ENCODE measurements at regions not wholly inside any gene's neighbourhood (a gene's known extent, or its start where the extent isn't known, plus 50 kb on each side); places are given as distances from the start of the nearest gene placed in this dataset.

- no peak overlapping the region for H3K4me3 ChIP-seq
- no peaks in the 10 kb centered on the region for H3K9me3 ChIP-seq
- in situ Hi-C loops (cut with MboI; ENCODE audit: low sequenced_read_pairs in 4 of 4) (no loop called here), intact Hi-C loops (cut with DNase I; ENCODE audit: low total_unique reads) (loop anchor here (10.0 kb wide), 1 partner anchor 266 kb away; no protein-coding TSS in a partner anchor)
- TF ChIP-seq CTCF (IDR thresholded peaks at IDR 0.05 in 4 of 5, conservative IDR thresholded peaks at IDR 0.05 in 1 of 5) (no peak), POLR2A (IDR thresholded peaks at IDR 0.05) (no peak)
- H3K27ac ChIP-seq = no peak overlapping the region
- no peaks in the 10 kb centered on the region for H3K27me3 ChIP-seq
- peaks cover 0 to 5% of the 10 kb centered on the region in 2 donors for H3K4me1 ChIP-seq
- H3K36me3 ChIP-seq = no peaks in the 10 kb centered on the region
- ATAC-seq (no peak), DNase-seq (no peak)
Observed at GRCh38 chr21:16318651-16319300, 589.0 kb downstream of the USP25 start.

- peaks cover 0 to 6% of the 10 kb centered on the region in 2 donors for H3K4me1 ChIP-seq
- no peaks in the 10 kb centered on the region for H3K36me3 ChIP-seq
- in situ Hi-C loops (cut with MboI; ENCODE audit: low sequenced_read_pairs in 4 of 4) (loop anchor here in 1 of 4 donors (10.0 kb wide), 1 partner anchor 235 kb away; no protein-coding TSS in a partner anchor), intact Hi-C loops (cut with DNase I; ENCODE audit: low total_unique reads) (no loop called here)
- no peak overlapping the region for H3K4me3 ChIP-seq
- H3K27me3 ChIP-seq = no peaks in the 10 kb centered on the region
- TF ChIP-seq CTCF (IDR thresholded peaks at IDR 0.05 in 4 of 5, conservative IDR thresholded peaks at IDR 0.05 in 1 of 5) (no peak), POLR2A (IDR thresholded peaks at IDR 0.05) (no peak)
- no peak overlapping the region for H3K27ac ChIP-seq
- H3K9me3 ChIP-seq = no peaks in the 10 kb centered on the region
- DNase-seq (no peak), ATAC-seq (no peak)
Observed at GRCh38 chr21:16320110-16320509, 590.3 kb downstream of the USP25 start.

DNA sequence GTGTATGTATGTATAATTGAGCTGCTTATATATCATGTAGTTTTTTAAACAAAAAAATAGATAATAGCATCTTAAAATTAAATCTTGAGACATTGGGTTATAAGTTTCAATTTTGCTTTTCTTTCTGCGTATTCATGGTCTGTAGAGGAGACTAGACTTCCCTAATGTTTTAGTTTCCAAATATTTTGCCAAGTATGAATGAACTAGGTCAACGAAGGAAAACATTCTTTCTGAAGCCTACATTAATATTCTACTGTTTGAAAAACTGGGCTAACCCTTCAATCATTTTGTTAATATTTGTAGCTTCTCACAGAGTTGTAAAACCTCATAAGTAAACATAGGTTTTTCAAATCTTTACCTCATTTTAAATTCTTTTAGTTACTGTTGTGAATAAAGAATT lies 592.7 kb downstream of the USP25 start:
- no peak for ATAC-seq
- TF ChIP-seq CTCF (IDR thresholded peaks at IDR 0.05 in 4 of 5, conservative IDR thresholded peaks at IDR 0.05 in 1 of 5) (no peak), POLR2A (IDR thresholded peaks at IDR 0.05) (no peak)
- Histone ChIP-seq H3K27me3 (no peaks in the 10 kb centered on the region), H3K4me1 (peaks cover 0 to 6% of the 10 kb centered on the region in 2 donors), H3K36me3 (no peaks in the 10 kb centered on the region), H3K9me3 (no peaks in the 10 kb centered on the region), H3K27ac (no peak overlapping the region), H3K4me3 (no peak overlapping the region)
- intact Hi-C loops (cut with DNase I; ENCODE audit: low total_unique reads) (no loop called here), in situ Hi-C loops (cut with MboI; ENCODE audit: low sequenced_read_pairs in 4 of 4) (loop anchor here in 1 of 4 donors (10.0 kb wide), 1 partner anchor 238 kb away; no protein-coding TSS in a partner anchor)
- DNase-seq = no peak

GRCh38 chr21:16323596-16323995 lies 593.8 kb downstream of the USP25 start:
- no peak overlapping the region for H3K4me3 ChIP-seq
- H3K27me3 ChIP-seq = no peaks in the 10 kb centered on the region
- no peak for TF ChIP-seq POLR2A (IDR thresholded peaks at IDR 0.05)
- H3K36me3 ChIP-seq = no peaks in the 10 kb centered on the region
- intact Hi-C loops (cut with DNase I; ENCODE audit: low total_unique reads) (loop anchor here (1.0 kb wide), 1 partner anchor 36 kb away; no protein-coding TSS in a partner anchor), in situ Hi-C loops (cut with MboI; ENCODE audit: low sequenced_read_pairs in 4 of 4) (loop anchor here in 1 of 4 donors (10.0 kb wide), 1 partner anchor 239 kb away; no protein-coding TSS in a partner anchor)
- H3K9me3 ChIP-seq = no peaks in the 10 kb centered on the region
- H3K27ac ChIP-seq = no peak overlapping the region
- DNase-seq (no peak), ATAC-seq (no peak)
- peaks cover 0 to 6% of the 10 kb centered on the region in 2 donors for H3K4me1 ChIP-seq

- intact Hi-C loops (cut with DNase I; ENCODE audit: low total_unique reads) (no loop called here), in situ Hi-C loops (cut with MboI; ENCODE audit: low sequenced_read_pairs in 4 of 4) (loop anchor here in 3 of 4 donors (5.0 to 25.0 kb wide), 4 partner anchors 240 to 938 kb away; no protein-coding TSS in a partner anchor)
- TF ChIP-seq CTCF (IDR thresholded peaks at IDR 0.05 in 4 of 5, conservative IDR thresholded peaks at IDR 0.05 in 1 of 5) (no peak), POLR2A (IDR thresholded peaks at IDR 0.05) (no peak)
Observed at GRCh38 chr21:16324630-16325029, 594.8 kb downstream of the USP25 start.

More at GRCh38 chr21:16324630-16325029, 594.8 kb downstream of the USP25 start:
- Histone ChIP-seq H3K4me1 (peaks cover 0 to 11% of the 10 kb centered on the region in 2 donors), H3K27ac (no peak overlapping the region), H3K4me3 (no peak overlapping the region), H3K9me3 (no peaks in the 10 kb centered on the region), H3K36me3 (no peaks in the 10 kb centered on the region), H3K27me3 (no peaks in the 10 kb centered on the region)
- ATAC-seq (no peak), DNase-seq (no peak)

All from gastrocnemius medialis (tissue), 4 donors.